ENCODE measurements at regions not wholly inside any gene's neighbourhood (a gene's known extent, or its start where the extent isn't known, plus 50 kb on each side); places are given as distances from the start of the nearest gene placed in this dataset.

GRCh38 chr16:86356804-86357203, 153.5 kb upstream of the FOXF1 start:
- no peak for TF ChIP-seq CTCF (IDR thresholded peaks at IDR 0.05)
- no peak for TF ChIP-seq POLR2A (IDR thresholded peaks at IDR 0.05)
- TF ChIP-seq EP300 (IDR thresholded peaks at IDR 0.05), result no peak

Data from tibial nerve (tissue), 4 donors.